ENCODE measurements at regions not wholly inside any gene's neighbourhood (a gene's known extent, or its start where the extent isn't known, plus 50 kb on each side); places are given as distances from the start of the nearest gene placed in this dataset.
A peak's percentile ranks its signal among the peaks of the same experiment; 100 is the strongest.

DNA sequence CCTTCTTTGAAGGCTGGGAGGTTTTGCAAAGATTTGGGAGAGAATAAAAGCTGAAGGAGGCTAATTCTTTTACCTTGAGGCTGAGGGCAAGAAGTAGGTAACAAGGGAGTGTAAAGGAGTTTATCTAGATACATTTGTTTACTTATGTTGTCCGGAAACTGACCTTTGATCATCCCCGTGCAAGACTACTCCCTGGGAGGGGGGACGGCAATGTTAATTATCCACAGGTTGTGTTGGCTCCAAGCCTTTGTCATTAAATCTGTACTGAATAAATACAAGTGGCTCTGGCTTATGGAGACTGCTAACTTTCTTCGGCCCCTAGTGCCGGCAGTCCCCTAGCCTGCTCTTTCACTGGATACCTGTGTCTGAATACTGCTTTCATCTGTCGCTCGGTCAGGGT is 1250.6 kb upstream of the LRRTM3 start:
- Histone ChIP-seq H3K4me3 (ENCODE audit: low read depth, low read length) (no peak overlapping the region), H3K4me1 (ENCODE audit: control insufficient read depth, insufficient read depth, low read length) (no peaks in the 10 kb centered on the region), H3K9me3 (ENCODE audit: control insufficient read depth, insufficient read depth, low read depth, low read length) (no peaks in the 10 kb centered on the region), H3K27ac (ENCODE audit: extremely low read depth, low read depth, low read length) (no peak overlapping the region), H3K36me3 (ENCODE audit: control insufficient read depth in 2 of 2, insufficient read depth in 1 of 2, low read length in 2 of 2) (no peaks in the 10 kb centered on the region)
- POLR2A ChIA-PET, result no interaction called here
- no peak for TF ChIP-seq ZNF354C (tag by site-specific recombination; IDR thresholded peaks at IDR 0.05; ENCODE audit: borderline replicate concordance, low read depth)
- CTCF ChIA-PET, result no interaction called here

DNA sequence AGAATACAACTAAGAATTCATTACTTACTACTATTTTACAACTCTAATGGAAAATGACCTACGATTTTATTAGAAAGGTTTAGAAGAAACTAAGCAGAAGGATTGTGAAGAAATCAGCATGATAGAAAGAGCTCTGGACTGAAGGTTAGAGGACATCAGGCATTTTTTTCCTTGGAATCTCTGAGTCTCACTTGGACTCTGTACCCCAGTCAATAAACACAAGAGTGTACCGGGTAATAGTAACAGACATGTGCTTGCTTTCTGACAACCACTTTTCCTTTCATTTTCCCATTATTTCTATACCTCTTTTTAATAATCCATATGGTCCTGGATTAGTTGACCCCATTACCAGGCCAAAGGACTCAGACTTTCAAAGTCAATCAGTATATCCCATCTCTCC is 1240.9 kb upstream of the LRRTM3 start:
- ChIA-PET POLR2A (no interaction called here), CTCF (no interaction called here)

DNA sequence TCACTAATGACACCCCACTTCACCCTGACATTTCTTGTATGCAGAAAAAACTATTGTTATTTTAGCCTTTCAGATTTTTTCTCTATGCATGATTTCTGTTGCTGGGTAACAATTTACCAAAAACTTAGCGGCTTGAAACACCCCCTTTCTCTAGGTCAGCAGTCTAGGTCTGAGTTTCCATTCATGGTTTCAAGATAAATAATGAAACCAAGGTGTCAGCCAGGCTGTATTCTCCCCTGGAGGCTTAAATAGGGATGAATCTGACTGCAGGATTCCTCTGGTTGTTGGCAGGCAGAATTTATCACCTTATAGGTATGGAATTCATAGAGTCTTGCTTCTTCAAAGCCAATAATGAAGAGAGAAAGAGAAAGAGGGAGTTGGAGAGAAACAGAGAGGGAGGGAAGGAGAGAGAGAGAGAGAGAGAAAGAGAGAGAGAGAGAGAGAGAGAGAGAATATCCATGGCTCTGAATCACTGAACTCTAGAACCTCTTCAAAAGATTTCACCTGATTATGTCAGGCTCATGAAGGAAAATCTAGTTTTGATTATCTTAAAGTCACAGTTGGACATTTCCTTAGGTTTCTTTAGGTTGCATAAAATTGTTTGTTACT is 1224.6 kb upstream of the LRRTM3 start:
- H3K4me1 ChIP-seq (ENCODE audit: control insufficient read depth, insufficient read depth, low read length), result no peaks in the 10 kb centered on the region
- ChIA-PET CTCF (no interaction called here), POLR2A (no interaction called here)
- H3K27ac ChIP-seq (ENCODE audit: extremely low read depth, low read depth, low read length), result no peak overlapping the region
- H3K4me3 ChIP-seq (ENCODE audit: low read depth, low read length), result no peak overlapping the region
- no peaks in the 10 kb centered on the region for H3K36me3 ChIP-seq (ENCODE audit: control insufficient read depth in 2 of 2, insufficient read depth in 1 of 2, low read length in 2 of 2)
- no peaks in the 10 kb centered on the region for H3K9me3 ChIP-seq (ENCODE audit: control insufficient read depth, insufficient read depth, low read depth, low read length)
- TF ChIP-seq ZNF596 (tag by site-specific recombination; IDR thresholded peaks at IDR 0.05) (peak; percentile 81), ZNF623 (tag by site-specific recombination; IDR thresholded peaks at IDR 0.05) (no peak), ZNF140 (tag by site-specific recombination; IDR thresholded peaks at IDR 0.05) (no peak)

More for the DNA sequence above, 1240.9 kb upstream of the LRRTM3 start:
- H3K4me3 ChIP-seq (ENCODE audit: low read depth, low read length), result no peak overlapping the region
- no peaks in the 10 kb centered on the region for H3K36me3 ChIP-seq (ENCODE audit: control insufficient read depth in 2 of 2, insufficient read depth in 1 of 2, low read length in 2 of 2)
- no peaks in the 10 kb centered on the region for H3K4me1 ChIP-seq (ENCODE audit: control insufficient read depth, insufficient read depth, low read length)
- H3K9me3 ChIP-seq (ENCODE audit: control insufficient read depth, insufficient read depth, low read depth, low read length), result no peaks in the 10 kb centered on the region
- TF ChIP-seq ZBTB21 (tag by site-specific recombination; IDR thresholded peaks at IDR 0.05) (no peak), ZNF585B (tag by site-specific recombination; IDR thresholded peaks at IDR 0.05) (no peak), KLF10 (tag by site-specific recombination; IDR thresholded peaks at IDR 0.05) (no peak), ZNF274 (IDR thresholded peaks at IDR 0.05; ENCODE audit: low read length) (no peak), ZNF274 (tag by site-specific recombination; IDR thresholded peaks at IDR 0.05; ENCODE audit: borderline replicate concordance) (no peak), ZBTB17 (tag by site-specific recombination; IDR thresholded peaks at IDR 0.05) (no peak), ZEB2 (tag by site-specific recombination; IDR thresholded peaks at IDR 0.05) (no peak), SP2 (tag by site-specific recombination; IDR thresholded peaks at IDR 0.05) (no peak), ZNF10 (tag by site-specific recombination; IDR thresholded peaks at IDR 0.05) (no peak), ZNF155 (tag by site-specific recombination; IDR thresholded peaks at IDR 0.05) (no peak)
- TF ChIP-seq, protein P1, sequence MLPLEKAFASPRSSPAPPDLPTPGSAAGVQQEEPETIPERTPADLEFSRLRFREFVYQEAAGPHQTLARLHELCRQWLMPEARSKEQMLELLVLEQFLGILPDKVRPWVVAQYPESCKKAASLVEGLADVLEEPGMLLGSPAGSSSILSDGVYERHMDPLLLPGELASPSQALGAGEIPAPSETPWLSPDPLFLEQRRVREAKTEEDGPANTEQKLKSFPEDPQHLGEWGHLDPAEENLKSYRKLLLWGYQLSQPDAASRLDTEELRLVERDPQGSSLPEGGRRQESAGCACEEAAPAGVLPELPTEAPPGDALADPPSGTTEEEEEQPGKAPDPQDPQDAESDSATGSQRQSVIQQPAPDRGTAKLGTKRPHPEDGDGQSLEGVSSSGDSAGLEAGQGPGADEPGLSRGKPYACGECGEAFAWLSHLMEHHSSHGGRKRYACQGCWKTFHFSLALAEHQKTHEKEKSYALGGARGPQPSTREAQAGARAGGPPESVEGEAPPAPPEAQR (tag by site-specific recombination; IDR thresholded peaks at IDR 0.05), result no peak
- H3K27ac ChIP-seq (ENCODE audit: extremely low read depth, low read depth, low read length), result no peak overlapping the region

DNA sequence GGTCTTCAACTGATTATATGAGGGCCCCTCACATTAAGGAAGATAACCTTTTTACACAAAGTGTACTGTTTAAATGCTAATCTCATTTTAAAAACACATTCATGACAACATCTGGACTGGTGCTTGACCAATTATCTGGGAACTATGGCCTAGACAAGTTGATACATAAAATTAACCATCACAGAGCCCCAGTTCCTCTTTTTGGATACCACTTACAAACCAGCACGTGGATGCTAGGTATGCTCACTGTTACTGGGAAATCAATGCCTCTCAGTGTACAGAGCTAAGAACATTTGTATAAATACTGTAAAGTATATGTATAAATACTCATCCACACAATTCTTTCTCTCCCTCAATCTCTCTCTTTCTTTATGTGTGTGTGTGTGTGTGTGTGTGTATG is 1217.8 kb upstream of the LRRTM3 start:
- Histone ChIP-seq H3K4me3 (ENCODE audit: low read depth, low read length) (no peak overlapping the region), H3K9me3 (ENCODE audit: control insufficient read depth, insufficient read depth, low read depth, low read length) (no peaks in the 10 kb centered on the region), H3K27ac (ENCODE audit: extremely low read depth, low read depth, low read length) (no peak overlapping the region), H3K36me3 (ENCODE audit: control insufficient read depth in 2 of 2, insufficient read depth in 1 of 2, low read length in 2 of 2) (no peaks in the 10 kb centered on the region), H3K4me1 (ENCODE audit: control insufficient read depth, insufficient read depth, low read length) (no peaks in the 10 kb centered on the region)
- TF ChIP-seq ZNF596 (tag by site-specific recombination; IDR thresholded peaks at IDR 0.05) (no peak), ZNF76 (tag by site-specific recombination; IDR thresholded peaks at IDR 0.05; ENCODE audit: borderline replicate concordance, low read depth) (no peak), HOXC10 (CRISPR knock-in tag; IDR thresholded peaks at IDR 0.05) (no peak), ZNF132 (tag by site-specific recombination; IDR thresholded peaks at IDR 0.05; ENCODE audit: borderline replicate concordance) (no peak), ZNF223 (tag by site-specific recombination; IDR thresholded peaks at IDR 0.05) (no peak), ZNF561 (tag by site-specific recombination; IDR thresholded peaks at IDR 0.05; ENCODE audit: borderline replicate concordance) (no peak), ZNF677 (tag by site-specific recombination; IDR thresholded peaks at IDR 0.05) (no peak)
- TF ChIP-seq, protein P2, sequence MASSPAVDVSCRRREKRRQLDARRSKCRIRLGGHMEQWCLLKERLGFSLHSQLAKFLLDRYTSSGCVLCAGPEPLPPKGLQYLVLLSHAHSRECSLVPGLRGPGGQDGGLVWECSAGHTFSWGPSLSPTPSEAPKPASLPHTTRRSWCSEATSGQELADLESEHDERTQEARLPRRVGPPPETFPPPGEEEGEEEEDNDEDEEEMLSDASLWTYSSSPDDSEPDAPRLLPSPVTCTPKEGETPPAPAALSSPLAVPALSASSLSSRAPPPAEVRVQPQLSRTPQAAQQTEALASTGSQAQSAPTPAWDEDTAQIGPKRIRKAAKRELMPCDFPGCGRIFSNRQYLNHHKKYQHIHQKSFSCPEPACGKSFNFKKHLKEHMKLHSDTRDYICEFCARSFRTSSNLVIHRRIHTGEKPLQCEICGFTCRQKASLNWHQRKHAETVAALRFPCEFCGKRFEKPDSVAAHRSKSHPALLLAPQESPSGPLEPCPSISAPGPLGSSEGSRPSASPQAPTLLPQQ (tag by site-specific recombination; IDR thresholded peaks at IDR 0.05), result no peak
- ChIA-PET POLR2A (no interaction called here), CTCF (no interaction called here)
